ENCODE measurements at regions not wholly inside any gene's neighbourhood (a gene's known extent, or its start where the extent isn't known, plus 50 kb on each side); places are given as distances from the start of the nearest gene placed in this dataset.
"Not testable (repeated sequence)": the region's sequence is repeated elsewhere in the genome, so short reads cannot be mapped to it uniquely, and the experiment has no call there.

DNA sequence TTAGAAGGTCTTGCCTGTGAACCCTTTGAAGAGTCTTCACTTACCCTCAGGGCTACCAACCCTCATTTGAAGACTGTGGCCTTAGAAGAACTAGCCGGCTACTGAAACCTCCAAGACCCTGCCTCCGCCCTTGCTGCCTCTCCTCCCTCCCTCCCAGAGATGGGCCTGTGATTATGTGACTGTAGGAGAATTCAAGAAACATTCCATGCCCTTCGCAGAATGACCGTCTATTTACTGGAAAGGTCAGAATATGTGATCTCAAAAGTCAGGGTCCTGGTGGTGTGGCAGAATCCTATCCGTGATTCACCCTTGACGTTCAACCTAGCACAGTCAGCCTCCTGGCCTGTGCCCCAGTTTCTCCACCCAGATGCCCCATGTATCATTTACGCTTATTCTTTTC is 109.6 kb downstream of the CTNND1 start:
- H3K9me3 ChIP-seq (ENCODE audit: control insufficient read depth, low read length), result no peaks in the 10 kb centered on the region
- intact Hi-C loops (cut with DNase I), result no loop called here
- H3K27ac ChIP-seq (ENCODE audit: low read length), result no peak overlapping the region
- no peak for DNase-seq
- H3K4me3 ChIP-seq (ENCODE audit: low read length), result no peak overlapping the region
- 76% methylated on average over 7 of the region's 7 CpGs for WGBS
- no peaks in the 10 kb centered on the region for H3K27me3 ChIP-seq (ENCODE audit: control insufficient read depth, insufficient read depth)
- ATAC-seq, result no peak
- H3K4me1 ChIP-seq (ENCODE audit: control insufficient read depth, insufficient read depth, low read length), result no peaks in the 10 kb centered on the region

GRCh38 chr11:57873196-57873911 is 111.8 kb downstream of the CTNND1 start:
- no peak for ATAC-seq
- Histone ChIP-seq H3K27ac (ENCODE audit: low read length) (no peak overlapping the region), H3K4me1 (ENCODE audit: control insufficient read depth, insufficient read depth, low read length) (no peaks in the 10 kb centered on the region), H3K27me3 (ENCODE audit: control insufficient read depth, insufficient read depth) (no peaks in the 10 kb centered on the region), H3K9me3 (ENCODE audit: control insufficient read depth, low read length) (no peaks in the 10 kb centered on the region), H3K4me3 (ENCODE audit: low read length) (no peak overlapping the region)
- DNase-seq, result no peak
- WGBS, result 75% methylated on average over 7 of the region's 7 CpGs
- intact Hi-C loops (cut with DNase I), result no loop called here

- ATAC-seq (no peak), DNase-seq (no peak)
- no peak overlapping the region for H3K27ac ChIP-seq (ENCODE audit: low read length)
- H3K4me3 ChIP-seq (ENCODE audit: low read length), result no peak overlapping the region
- WGBS, result 73% methylated on average over 10 of the region's 10 CpGs
- H3K27me3 ChIP-seq (ENCODE audit: control insufficient read depth, insufficient read depth), result no peaks in the 10 kb centered on the region
- intact Hi-C loops (cut with DNase I), result no loop called here
- H3K9me3 ChIP-seq (ENCODE audit: control insufficient read depth, low read length), result no peaks in the 10 kb centered on the region
- no peaks in the 10 kb centered on the region for H3K4me1 ChIP-seq (ENCODE audit: control insufficient read depth, insufficient read depth, low read length)
Measured at GRCh38 chr11:57874981-57875380, 113.4 kb downstream of the CTNND1 start.

DNA sequence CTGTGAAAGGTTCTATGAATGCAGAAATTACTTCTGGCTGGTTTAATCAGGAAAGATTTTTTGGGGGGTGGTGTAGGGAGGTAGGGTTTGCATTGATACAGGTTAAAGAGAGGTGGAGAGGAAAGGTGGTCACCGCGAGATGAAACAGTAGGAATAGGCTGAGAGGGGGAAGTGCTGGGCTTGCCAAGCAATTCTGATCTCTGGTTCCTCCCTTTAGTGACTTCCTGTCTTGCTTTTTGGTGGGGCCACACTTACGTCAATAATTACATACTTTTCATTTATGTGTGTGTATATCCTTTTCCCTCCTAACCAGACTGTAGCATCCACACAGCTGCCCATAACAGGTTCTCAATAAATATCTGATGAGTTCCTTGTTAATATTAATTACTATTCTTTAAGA is 120.0 kb downstream of the CTNND1 start:
- ATAC-seq, result no peak
- WGBS, result 49% methylated on average over 3 of the region's 3 CpGs
- Histone ChIP-seq H3K27me3 (ENCODE audit: control insufficient read depth, insufficient read depth) (no peaks in the 10 kb centered on the region), H3K4me3 (ENCODE audit: low read length) (no peak overlapping the region), H3K27ac (ENCODE audit: low read length) (no peak overlapping the region), H3K9me3 (ENCODE audit: control insufficient read depth, low read length) (no peaks in the 10 kb centered on the region), H3K4me1 (ENCODE audit: control insufficient read depth, insufficient read depth, low read length) (no peaks in the 10 kb centered on the region)
- no peak for DNase-seq
- intact Hi-C loops (cut with DNase I), result no loop called here

DNA sequence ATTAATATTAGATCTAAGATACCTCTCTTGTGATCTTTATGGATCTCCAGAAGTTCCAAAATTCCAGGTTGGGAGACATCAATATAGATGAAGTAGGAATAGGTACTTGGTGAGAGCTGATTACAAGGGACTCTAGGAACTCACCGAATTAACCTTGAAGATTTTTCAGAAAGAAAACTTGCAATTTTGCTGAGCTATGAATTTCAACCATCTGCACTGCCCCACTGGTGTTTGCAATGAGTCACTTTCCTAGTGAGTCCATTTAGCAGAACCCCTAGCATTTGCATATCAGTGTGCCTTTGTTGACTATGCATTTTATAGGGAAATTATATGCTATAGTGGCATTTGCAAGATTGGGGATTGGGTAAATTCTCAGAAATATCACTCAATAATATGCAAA is 122.0 kb downstream of the CTNND1 start:
- Histone ChIP-seq H3K27ac (ENCODE audit: low read length) (no peak overlapping the region), H3K4me1 (ENCODE audit: control insufficient read depth, insufficient read depth, low read length) (no peaks in the 10 kb centered on the region), H3K4me3 (ENCODE audit: low read length) (no peak overlapping the region), H3K9me3 (ENCODE audit: control insufficient read depth, low read length) (no peaks in the 10 kb centered on the region), H3K27me3 (ENCODE audit: control insufficient read depth, insufficient read depth) (no peaks in the 10 kb centered on the region)
- intact Hi-C loops (cut with DNase I), result no loop called here
- no peak for DNase-seq
- no peak for ATAC-seq
- WGBS, result 78% methylated on average over 1 of the region's 1 CpG

GRCh38 chr11:57885298-57886050 is 123.9 kb downstream of the CTNND1 start:
- no peak overlapping the region for H3K27ac ChIP-seq (ENCODE audit: low read length)
- DNase-seq, result no peak
- 34% methylated on average over 5 of the region's 5 CpGs for WGBS
- no peak overlapping the region for H3K4me3 ChIP-seq (ENCODE audit: low read length)
- no peaks in the 10 kb centered on the region for H3K9me3 ChIP-seq (ENCODE audit: control insufficient read depth, low read length)
- H3K4me1 ChIP-seq (ENCODE audit: control insufficient read depth, insufficient read depth, low read length), result no peaks in the 10 kb centered on the region
- ATAC-seq, result no peak
- intact Hi-C loops (cut with DNase I), result no loop called here
- no peaks in the 10 kb centered on the region for H3K27me3 ChIP-seq (ENCODE audit: control insufficient read depth, insufficient read depth)

- no peak for ATAC-seq
- no peak overlapping the region for H3K4me3 ChIP-seq (ENCODE audit: low read length)
- 85% methylated on average over 3 of the region's 3 CpGs for WGBS
- H3K9me3 ChIP-seq (ENCODE audit: control insufficient read depth, low read length), result no peaks in the 10 kb centered on the region
- intact Hi-C loops (cut with DNase I), result no loop called here
- no peaks in the 10 kb centered on the region for H3K4me1 ChIP-seq (ENCODE audit: control insufficient read depth, insufficient read depth, low read length)
- no peak for DNase-seq
- no peak overlapping the region for H3K27ac ChIP-seq (ENCODE audit: low read length)
- no peaks in the 10 kb centered on the region for H3K27me3 ChIP-seq (ENCODE audit: control insufficient read depth, insufficient read depth)
Measured at GRCh38 chr11:57888386-57888785, 126.8 kb downstream of the CTNND1 start.

GRCh38 chr11:57890521-57890920 is 128.9 kb downstream of the CTNND1 start:
- no peak overlapping the region for H3K4me3 ChIP-seq (ENCODE audit: low read length)
- H3K4me1 ChIP-seq (ENCODE audit: control insufficient read depth, insufficient read depth, low read length), result no peaks in the 10 kb centered on the region
- DNase-seq (no peak), ATAC-seq (no peak)
- H3K27me3 ChIP-seq (ENCODE audit: control insufficient read depth, insufficient read depth), result no peaks in the 10 kb centered on the region
- H3K27ac ChIP-seq (ENCODE audit: low read length), result no peak overlapping the region
- 74% methylated on average over 1 of the region's 1 CpG for WGBS
- H3K9me3 ChIP-seq (ENCODE audit: control insufficient read depth, low read length), result no peaks in the 10 kb centered on the region
- intact Hi-C loops (cut with DNase I), result no loop called here

GRCh38 chr11:57893200-57893599 is 130.5 kb upstream of the OR9Q1 start:
- H3K27ac ChIP-seq (ENCODE audit: low read length); ATAC-seq; DNase-seq; H3K4me3 ChIP-seq (ENCODE audit: low read length); H3K4me1 ChIP-seq (ENCODE audit: control insufficient read depth, insufficient read depth, low read length); intact Hi-C loops (cut with DNase I); H3K27me3 ChIP-seq (ENCODE audit: control insufficient read depth, insufficient read depth); H3K9me3 ChIP-seq (ENCODE audit: control insufficient read depth, low read length): not testable (repeated sequence)
- WGBS, result 74% methylated on average over 2 of the region's 2 CpGs

- H3K4me3 ChIP-seq (ENCODE audit: low read length), result no peak overlapping the region
- ATAC-seq, result no peak
- WGBS, result 56% methylated on average over 4 of the region's 4 CpGs
Measured at GRCh38 chr11:57896361-57897145, 127.1 kb upstream of the OR9Q1 start.

GRCh38 chr11:57899378-57899777 is 124.3 kb upstream of the OR9Q1 start:
- Histone ChIP-seq H3K4me3 (ENCODE audit: low read length) (no peak overlapping the region), H3K9me3 (ENCODE audit: control insufficient read depth, low read length) (no peaks in the 10 kb centered on the region), H3K27ac (ENCODE audit: low read length) (no peak overlapping the region), H3K27me3 (ENCODE audit: control insufficient read depth, insufficient read depth) (no peaks in the 10 kb centered on the region), H3K4me1 (ENCODE audit: control insufficient read depth, insufficient read depth, low read length) (no peaks in the 10 kb centered on the region)
- no peak for DNase-seq
- WGBS, result 59% methylated on average over 2 of the region's 2 CpGs
- no peak for ATAC-seq
- intact Hi-C loops (cut with DNase I), result no loop called here

More at GRCh38 chr11:57896361-57897145, 127.1 kb upstream of the OR9Q1 start:
- intact Hi-C loops (cut with DNase I), result no loop called here
- Histone ChIP-seq H3K27ac (ENCODE audit: low read length) (no peak overlapping the region), H3K9me3 (ENCODE audit: control insufficient read depth, low read length) (no peaks in the 10 kb centered on the region), H3K4me1 (ENCODE audit: control insufficient read depth, insufficient read depth, low read length) (no peaks in the 10 kb centered on the region), H3K27me3 (ENCODE audit: control insufficient read depth, insufficient read depth) (no peaks in the 10 kb centered on the region)
- no peak for DNase-seq
